T-helper 17 cell (primary cell): ENCODE measurements at regions not wholly inside any gene's neighbourhood (a gene's known extent, or its start where the extent isn't known, plus 50 kb on each side); places are given as distances from the start of the nearest gene placed in this dataset.

Experiments used
- ATAC-seq: fragments of 150-1000 bp; cut with Tn5 transposase; 2 replicates; pipeline ENCODE4 v1.10.0; 2021; ENCODE audit warnings: mild to moderate bottlenecking, moderate library complexity
- DNase-seq, 3 donors: peaks; one replicate each; pipeline versions ENCODE4 v3.0.0 to v3.0.0-alpha.2; 2020 to 2021
- H3K9me3 ChIP-seq: one replicate; pipeline ENCODE4 v1.7.0; 2013; ENCODE audit warnings: low read length, mild to moderate bottlenecking; ENCODE audit not compliant: control insufficient read depth, poor library complexity, severe bottlenecking
- H3K27ac Mint-ChIP-seq: one replicate; pipeline ENCODE4 v1.8.0; 2022; ENCODE audit warnings: mild to moderate bottlenecking, moderate library complexity, mixed read lengths
- H3K27me3 Mint-ChIP-seq: one replicate; pipeline ENCODE4 v1.8.0; 2022; ENCODE audit warnings: mixed read lengths
- H3K36me3 Mint-ChIP-seq: one replicate; pipeline ENCODE4 v1.8.0; 2022; ENCODE audit warnings: low read depth, mixed read lengths
- H3K4me1 Mint-ChIP-seq: one replicate; pipeline ENCODE4 v1.8.0; 2022; ENCODE audit warnings: mild to moderate bottlenecking, mixed read lengths
- H3K4me3 Mint-ChIP-seq: one replicate; pipeline ENCODE4 v1.8.0; 2022; ENCODE audit warnings: mild to moderate bottlenecking, moderate library complexity, mixed read lengths

- Mint-ChIP-seq H3K27ac (no peak overlapping the region), H3K27me3 (peaks cover 8% of the 10 kb centered on the region), H3K4me1 (no peaks in the 10 kb centered on the region), H3K36me3 (no peaks in the 10 kb centered on the region), H3K4me3 (no peak overlapping the region)
- no peak for DNase-seq
- H3K9me3 ChIP-seq: no peaks in the 10 kb centered on the region
- no peak for ATAC-seq
Observed at GRCh38 chr4:24741910-24742309, 53.5 kb upstream of the SOD3 start.

GRCh38 chr4:24742335-24742734, 53.0 kb upstream of the SOD3 start:
- no peaks in the 10 kb centered on the region for H3K4me1 Mint-ChIP-seq
- H3K36me3 Mint-ChIP-seq: no peaks in the 10 kb centered on the region
- peaks cover 8% of the 10 kb centered on the region for H3K27me3 Mint-ChIP-seq
- H3K27ac Mint-ChIP-seq: no peak overlapping the region
- DNase-seq: no peak
- H3K9me3 ChIP-seq: no peaks in the 10 kb centered on the region
- ATAC-seq: no peak
- H3K4me3 Mint-ChIP-seq: no peak overlapping the region

- Mint-ChIP-seq H3K4me1 (no peaks in the 10 kb centered on the region), H3K36me3 (no peaks in the 10 kb centered on the region), H3K27ac (no peak overlapping the region), H3K4me3 (no peak overlapping the region), H3K27me3 (peaks cover 8% of the 10 kb centered on the region)
- ATAC-seq (no peak), DNase-seq (no peak)
- no peaks in the 10 kb centered on the region for H3K9me3 ChIP-seq
Observed at GRCh38 chr4:24742773-24743172, 52.6 kb upstream of the SOD3 start.

- H3K27ac Mint-ChIP-seq: no peak overlapping the region
- H3K27me3 Mint-ChIP-seq: peaks cover 8% of the 10 kb centered on the region
- H3K9me3 ChIP-seq: no peaks in the 10 kb centered on the region
- DNase-seq: no peak
- H3K4me1 Mint-ChIP-seq: no peaks in the 10 kb centered on the region
- H3K36me3 Mint-ChIP-seq: no peaks in the 10 kb centered on the region
- ATAC-seq: no peak
- H3K4me3 Mint-ChIP-seq: no peak overlapping the region
Observed at GRCh38 chr4:24743206-24743605, 52.2 kb upstream of the SOD3 start.

- Mint-ChIP-seq H3K4me1 (no peaks in the 10 kb centered on the region), H3K36me3 (no peaks in the 10 kb centered on the region), H3K4me3 (no peak overlapping the region), H3K27ac (no peak overlapping the region), H3K27me3 (peaks cover 8% of the 10 kb centered on the region)
- no peak for ATAC-seq
- no peak for DNase-seq
- H3K9me3 ChIP-seq: no peaks in the 10 kb centered on the region
Observed at GRCh38 chr4:24743927-24744326, 51.4 kb upstream of the SOD3 start.

DNA sequence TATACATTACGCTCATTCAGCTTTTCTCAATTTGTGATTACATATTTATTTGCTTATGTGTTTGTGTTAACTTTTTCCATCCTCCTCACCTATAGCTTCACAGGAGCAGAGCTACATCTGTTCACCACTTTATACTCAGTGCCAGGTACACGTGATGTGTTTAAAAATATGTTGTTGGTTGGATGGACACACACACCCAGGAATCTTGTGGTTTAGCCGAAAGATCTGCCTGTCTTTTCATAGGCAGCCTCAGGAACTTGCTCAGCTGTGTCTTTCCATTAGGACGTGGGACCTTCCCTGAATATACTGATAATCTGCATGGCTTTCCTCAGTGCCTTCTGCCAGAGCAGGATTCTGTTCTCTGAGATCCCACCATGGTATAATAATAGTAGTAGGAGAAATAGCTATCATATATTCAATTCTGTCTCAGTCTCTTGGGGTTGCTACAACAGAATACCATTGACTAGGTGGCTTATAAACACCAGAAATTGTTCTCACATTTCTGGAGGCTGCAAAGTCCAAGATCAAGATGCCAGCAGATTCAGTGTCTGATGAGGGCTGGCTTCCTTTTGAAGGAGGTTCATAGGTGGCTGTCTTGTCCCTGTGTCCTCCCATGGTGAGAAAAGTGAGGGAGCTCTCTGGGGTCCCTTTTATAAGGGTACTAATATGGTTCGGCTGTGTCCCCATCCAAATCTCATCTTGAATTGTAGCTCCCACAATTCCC, 50.0 kb upstream of the SOD3 start:
- no peaks in the 10 kb centered on the region for H3K9me3 ChIP-seq
- no peak overlapping the region for H3K27ac Mint-ChIP-seq
- no peaks in the 10 kb centered on the region for H3K36me3 Mint-ChIP-seq
- H3K4me1 Mint-ChIP-seq: no peaks in the 10 kb centered on the region
- DNase-seq: no peak
- no peak for ATAC-seq
- H3K4me3 Mint-ChIP-seq: no peak overlapping the region
- H3K27me3 Mint-ChIP-seq: peaks cover 8% of the 10 kb centered on the region
